ENCODE measurements at regions not wholly inside any gene's neighbourhood (a gene's known extent, or its start where the extent isn't known, plus 50 kb on each side); places are given as distances from the start of the nearest gene placed in this dataset.

DNA sequence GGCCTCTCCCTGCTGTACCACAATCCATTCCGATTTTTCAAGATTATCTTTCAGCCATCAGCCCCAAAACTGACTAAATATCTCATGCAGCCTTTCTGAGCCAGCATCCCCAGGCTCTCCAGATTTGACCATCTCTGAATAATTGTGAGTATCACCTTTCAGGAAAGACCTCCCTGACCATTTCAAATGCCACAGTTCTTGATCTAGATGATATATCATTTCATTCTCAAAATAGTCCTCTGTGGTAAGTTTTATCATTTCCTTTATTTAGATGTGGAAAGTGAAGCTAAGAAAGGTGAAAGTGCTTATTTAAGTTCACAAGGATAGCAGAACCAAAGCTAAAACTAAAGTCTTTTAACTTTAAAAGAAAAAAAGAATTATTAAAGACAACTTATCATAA, 244.0 kb downstream of the PLPP3 start:
- TF ChIP-seq, protein P1, sequence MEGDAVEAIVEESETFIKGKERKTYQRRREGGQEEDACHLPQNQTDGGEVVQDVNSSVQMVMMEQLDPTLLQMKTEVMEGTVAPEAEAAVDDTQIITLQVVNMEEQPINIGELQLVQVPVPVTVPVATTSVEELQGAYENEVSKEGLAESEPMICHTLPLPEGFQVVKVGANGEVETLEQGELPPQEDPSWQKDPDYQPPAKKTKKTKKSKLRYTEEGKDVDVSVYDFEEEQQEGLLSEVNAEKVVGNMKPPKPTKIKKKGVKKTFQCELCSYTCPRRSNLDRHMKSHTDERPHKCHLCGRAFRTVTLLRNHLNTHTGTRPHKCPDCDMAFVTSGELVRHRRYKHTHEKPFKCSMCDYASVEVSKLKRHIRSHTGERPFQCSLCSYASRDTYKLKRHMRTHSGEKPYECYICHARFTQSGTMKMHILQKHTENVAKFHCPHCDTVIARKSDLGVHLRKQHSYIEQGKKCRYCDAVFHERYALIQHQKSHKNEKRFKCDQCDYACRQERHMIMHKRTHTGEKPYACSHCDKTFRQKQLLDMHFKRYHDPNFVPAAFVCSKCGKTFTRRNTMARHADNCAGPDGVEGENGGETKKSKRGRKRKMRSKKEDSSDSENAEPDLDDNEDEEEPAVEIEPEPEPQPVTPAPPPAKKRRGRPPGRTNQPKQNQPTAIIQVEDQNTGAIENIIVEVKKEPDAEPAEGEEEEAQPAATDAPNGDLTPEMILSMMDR (conservative IDR thresholded peaks at IDR 0.05; ENCODE audit: low read length), result no peak
- TF ChIP-seq EZH2phosphoT487 (IDR thresholded peaks at IDR 0.05; ENCODE audit: borderline replicate concordance), result no peak

All from Loucy (cell line).